HepG2 (cell line): ENCODE measurements at regions not wholly inside any gene's neighbourhood (a gene's known extent, or its start where the extent isn't known, plus 50 kb on each side); places are given as distances from the start of the nearest gene placed in this dataset.

ENCODE experiments used
- ATAC-seq: fragments of 200-7000 bp; cut with Tn5 transposase; 3 replicates; pipeline ENCODE4 v1.9.1; 2020; ENCODE audit warnings: mild to moderate bottlenecking, moderate library complexity
- BruUV-seq: library from RNA; stranded (reverse); fragments of 400-500 nt; replicated peaks from 2 replicates; lab custom pipeline; 2021; lab: Mats Ljungman, UMichigan
- CTCF ChIA-PET: fragments of 300-600 bp; formaldehyde crosslinking; extraction: SDS; loops from one replicate; lab custom pipeline; 2021; ENCODE audit warnings: low total read pairs, inconsistent platforms, low intra/inter-chr PET ratio; lab: Yijun Ruan, JAX
- POLR2A ChIA-PET: fragments of 350-600 bp; sonication (Branson Sonifier 250); formaldehyde crosslinking; loops from one replicate; lab custom pipeline; 2020; ENCODE audit warnings: antibody characterized with exemption, inconsistent platforms; lab: Yijun Ruan, JAX
- DNase-seq: peaks from one replicate; pipeline ENCODE4 v3.0.0-alpha.2; 2015; ENCODE audit warnings: low spot score
- FAIRE-seq: peaks from 3 replicates; lab custom pipeline; 2011; peaks lifted over from hg19 to GRCh38; lab: Jason Lieb, UNC
- H2AFZ ChIP-seq: one replicate; pipeline ENCODE4 v1.6.1; 2011; ENCODE audit warnings: low read length, inconsistent platforms
- H3K27ac ChIP-seq: fragments of 300-600 bp; 3 replicates; pipeline ENCODE4 v1.8.0; 2011; ENCODE audit warnings: mixed run types, mild to moderate bottlenecking, mixed read lengths, low read length, inconsistent platforms; ENCODE audit not compliant: insufficient read depth; ENCODE audit errors: extremely low read length
- H3K27me3 ChIP-seq, 2 experiments: fragments of 200-600 bp in 1 of 2; 2 replicates in 1 of 2; 3 replicates in 1 of 2; pipeline versions ENCODE4 v1.6.0 to v1.8.0; 2011; ENCODE audit warnings: low read length in 2 of 2, mild to moderate bottlenecking in 2 of 2, moderate library complexity in 2 of 2, inconsistent platforms in 1 of 2; ENCODE audit not compliant: insufficient read depth in 2 of 2, control insufficient read depth in 1 of 2
- H3K36me3 ChIP-seq, 2 experiments: fragments of 200-600 bp in 1 of 2; replicated peaks in 1 of 2; 2 replicates in 1 of 2; 3 replicates in 1 of 2; pipeline versions ENCODE4 v1.5.1 to v1.8.0; 2011; ENCODE audit warnings: low read length in 2 of 2, inconsistent platforms in 1 of 2; ENCODE audit not compliant: insufficient read depth in 2 of 2, control insufficient read depth in 1 of 2
- H3K4me1 ChIP-seq: 2 replicates; pipeline ENCODE4 v1.5.1; 2012; ENCODE audit warnings: low read length, inconsistent platforms; ENCODE audit not compliant: insufficient read depth
- H3K4me2 ChIP-seq: 2 replicates; pipeline ENCODE4 v1.6.0; 2011; ENCODE audit warnings: low read depth, low read length, inconsistent platforms
- H3K4me3 ChIP-seq, 3 experiments: fragments of 200-600 bp in 1 of 3; sonication (generic), shearing (Covaris generic) in 1 of 3; replicated peaks in 1 of 3; 2 replicates each; pipeline ENCODE4 v1.5.1; 2011 to 2016; ENCODE audit warnings: low read length in 3 of 3, inconsistent platforms in 2 of 3, low read depth in 2 of 3, mild to moderate bottlenecking in 2 of 3, control low read depth in 1 of 3, mixed read lengths in 1 of 3; ENCODE audit not compliant: insufficient read depth in 1 of 3
- H3K79me2 ChIP-seq: one replicate; pipeline ENCODE4 v1.6.1; 2011; ENCODE audit warnings: low read length, inconsistent platforms; ENCODE audit not compliant: insufficient read depth
- H3K9ac ChIP-seq: 2 replicates; pipeline ENCODE4 v1.6.0; 2011; ENCODE audit warnings: mild to moderate bottlenecking, low read depth, low read length, inconsistent platforms; ENCODE audit not compliant: insufficient read depth
- H3K9me3 ChIP-seq: 2 replicates; pipeline ENCODE4 v1.5.1; 2012; ENCODE audit warnings: mild to moderate bottlenecking, low read length
- H4K20me1 ChIP-seq: 2 replicates; pipeline ENCODE4 v1.6.0; 2011; ENCODE audit warnings: inconsistent platforms, mild to moderate bottlenecking, low read length, moderate library complexity; ENCODE audit not compliant: insufficient read depth
- AHR ChIP-seq: IDR thresholded peaks from 2 replicates; pipeline ENCODE4 v1.6.1; 2018; ENCODE audit warnings: missing genetic modification reagents, missing compliant biosample characterization
- KLF6 ChIP-seq: IDR thresholded peaks from 2 replicates; pipeline ENCODE4 v1.8.0; 2016; ENCODE audit warnings: missing biosample characterization, missing genetic modification reagents
- SNAPC4 ChIP-seq: sonication (generic); formaldehyde crosslinking; IDR thresholded peaks from 2 replicates; pipeline ENCODE4 v1.4.0; 2020; ENCODE audit warnings: mild to moderate bottlenecking, missing genetic modification reagents
- ZNF280D ChIP-seq: sonication (generic); formaldehyde crosslinking; IDR thresholded peaks from 2 replicates; pipeline ENCODE4 v1.5.1; 2020; ENCODE audit warnings: mild to moderate bottlenecking, missing genetic modification reagents
- ZNF326 ChIP-seq: sonication (generic); formaldehyde crosslinking; IDR thresholded peaks from 2 replicates; pipeline ENCODE4 v1.4.0; 2020; ENCODE audit warnings: missing genetic modification reagents, borderline replicate concordance
- WGBS: methylation state at CpG from one replicate; pipeline ENCODE4 v1.1.6; 2017; ENCODE audit warnings: low lambda C conversion rate; 5-methylcytosine and 5-hydroxymethylcytosine counted together
- in situ Hi-C: cut with HindIII; loops from 2 replicates; pipeline ENCODE4 v1.10.0; 2017; ENCODE audit warnings: low pct_unique_long_range_greater_than_20kb; ENCODE audit not compliant: extremely low pct_ligation_motif_present
- intact Hi-C: fragments of 100-400 bp; cut with micrococcal nuclease; formaldehyde crosslinking; loops from one replicate; pipeline ENCODE4 v1.10.0; 2022; ENCODE audit not compliant: unreplicated experiment

GRCh38 chr5:37999593-37999992, 159.8 kb upstream of the GDNF start:
- Histone ChIP-seq H3K4me3 (no peak overlapping the region), H3K4me1 (no peaks in the 10 kb centered on the region), H3K27me3 (peaks cover 1 to 30% of the 10 kb centered on the region in 2 experiments; a peak in 4 of 5 replicates), H3K9me3 (no peaks in the 10 kb centered on the region), H3K27ac (no peak overlapping the region), H3K4me2 (no peak overlapping the region), H2AFZ (no peak overlapping the region), H3K36me3 (no peaks in the 10 kb centered on the region), H3K79me2 (no peaks in the 10 kb centered on the region), H3K9ac (no peak overlapping the region), H4K20me1 (no peaks in the 10 kb centered on the region)
- TF ChIP-seq SNAPC4 (CRISPR knock-in tag) = no peak
- TF ChIP-seq ZNF280D (CRISPR knock-in tag) = no peak
- no peak for TF ChIP-seq KLF6 (CRISPR knock-in tag)
- TF ChIP-seq ZNF326 (CRISPR knock-in tag) = no peak
- TF ChIP-seq AHR (CRISPR knock-in tag) = no peak
- intact Hi-C loops (no loop called here), in situ Hi-C loops (no loop called here)
- ChIA-PET CTCF (no interaction called here), POLR2A (no interaction called here)
- DNase-seq (no peak), FAIRE-seq (no peak), ATAC-seq (no peak)
- 75% methylated on average over 1 of the region's 1 CpG for WGBS
- BruUV-seq = no TSS peak
